ENCODE measurements at regions not wholly inside any gene's neighbourhood (a gene's known extent, or its start where the extent isn't known, plus 50 kb on each side); places are given as distances from the start of the nearest gene placed in this dataset.

- no peak for TF ChIP-seq POLR2A (IDR thresholded peaks at IDR 0.05)
- no peak for TF ChIP-seq CTCF (IDR thresholded peaks at IDR 0.05)
These were observed 154.0 kb upstream of the FOXK1 start for GRCh38 chr7:4527988-4528636.

Data from Peyer's patch (tissue), 4 donors.